ENCODE measurements at regions not wholly inside any gene's neighbourhood (a gene's known extent, or its start where the extent isn't known, plus 50 kb on each side); places are given as distances from the start of the nearest gene placed in this dataset.
"Not testable (repeated sequence)": the region's sequence is repeated elsewhere in the genome, so short reads cannot be mapped to it uniquely, and the experiment has no call there.

- H3K4me3 ChIP-seq (ENCODE audit: low read depth in 1 of 2, low read length in 1 of 2), result no peak overlapping the region
- H3K27me3 ChIP-seq, result no peaks in the 10 kb centered on the region
- no peaks in the 10 kb centered on the region for H3K9me3 ChIP-seq
- H3K36me3 ChIP-seq, result no peaks in the 10 kb centered on the region
- TF ChIP-seq, protein P1, sequence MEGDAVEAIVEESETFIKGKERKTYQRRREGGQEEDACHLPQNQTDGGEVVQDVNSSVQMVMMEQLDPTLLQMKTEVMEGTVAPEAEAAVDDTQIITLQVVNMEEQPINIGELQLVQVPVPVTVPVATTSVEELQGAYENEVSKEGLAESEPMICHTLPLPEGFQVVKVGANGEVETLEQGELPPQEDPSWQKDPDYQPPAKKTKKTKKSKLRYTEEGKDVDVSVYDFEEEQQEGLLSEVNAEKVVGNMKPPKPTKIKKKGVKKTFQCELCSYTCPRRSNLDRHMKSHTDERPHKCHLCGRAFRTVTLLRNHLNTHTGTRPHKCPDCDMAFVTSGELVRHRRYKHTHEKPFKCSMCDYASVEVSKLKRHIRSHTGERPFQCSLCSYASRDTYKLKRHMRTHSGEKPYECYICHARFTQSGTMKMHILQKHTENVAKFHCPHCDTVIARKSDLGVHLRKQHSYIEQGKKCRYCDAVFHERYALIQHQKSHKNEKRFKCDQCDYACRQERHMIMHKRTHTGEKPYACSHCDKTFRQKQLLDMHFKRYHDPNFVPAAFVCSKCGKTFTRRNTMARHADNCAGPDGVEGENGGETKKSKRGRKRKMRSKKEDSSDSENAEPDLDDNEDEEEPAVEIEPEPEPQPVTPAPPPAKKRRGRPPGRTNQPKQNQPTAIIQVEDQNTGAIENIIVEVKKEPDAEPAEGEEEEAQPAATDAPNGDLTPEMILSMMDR (IDR thresholded peaks at IDR 0.05), result no peak
- H3K27ac ChIP-seq, result no peak overlapping the region
- no peaks in the 10 kb centered on the region for H3K4me1 ChIP-seq (ENCODE audit: control insufficient read depth in 1 of 2, insufficient read depth in 1 of 2, low read depth in 1 of 2, low read length in 1 of 2)
Observed at GRCh38 chr3:30539206-30539605, 67.2 kb upstream of the TGFBR2 start.

DNA sequence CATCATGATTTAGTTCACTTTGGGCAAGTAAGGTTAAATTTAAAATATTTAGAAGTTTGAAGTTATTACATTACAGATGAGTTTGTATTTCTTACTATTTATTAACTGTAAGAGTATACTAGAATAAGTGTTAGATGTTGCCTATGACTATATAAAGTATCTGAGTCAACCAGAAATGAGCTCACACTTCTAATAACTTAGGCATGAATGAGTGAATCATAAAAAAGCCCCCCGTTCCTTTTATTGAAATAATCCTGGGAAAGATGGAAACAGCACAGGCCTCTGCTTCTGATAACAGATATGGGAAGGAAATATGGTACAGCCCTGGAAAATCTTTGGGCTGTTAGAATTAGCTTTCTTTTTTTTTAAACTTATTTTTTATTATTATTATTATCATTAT, 66.6 kb upstream of the TGFBR2 start:
- Histone ChIP-seq H3K4me3 (ENCODE audit: low read depth in 1 of 2, low read length in 1 of 2) (no peak overlapping the region), H3K27ac (no peak overlapping the region), H3K36me3 (no peaks in the 10 kb centered on the region), H3K4me1 (ENCODE audit: control insufficient read depth in 1 of 2, insufficient read depth in 1 of 2, low read depth in 1 of 2, low read length in 1 of 2) (no peaks in the 10 kb centered on the region), H3K27me3 (no peaks in the 10 kb centered on the region), H3K9me3 (no peaks in the 10 kb centered on the region)
- TF ChIP-seq, protein P1 (IDR thresholded peaks at IDR 0.05), result no peak

GRCh38 chr3:30541156-30541555, 65.2 kb upstream of the TGFBR2 start:
- H3K36me3 ChIP-seq; H3K4me3 ChIP-seq (ENCODE audit: low read depth in 1 of 2, low read length in 1 of 2); H3K27ac ChIP-seq: not testable (repeated sequence)

GRCh38 chr3:30542897-30543296, 63.5 kb upstream of the TGFBR2 start:
- Histone ChIP-seq H3K27me3 (no peaks in the 10 kb centered on the region), H3K4me1 (ENCODE audit: control insufficient read depth in 1 of 2, insufficient read depth in 1 of 2, low read depth in 1 of 2, low read length in 1 of 2) (no peaks in the 10 kb centered on the region), H3K27ac (no peak overlapping the region), H3K9me3 (no peaks in the 10 kb centered on the region), H3K4me3 (ENCODE audit: low read depth in 1 of 2, low read length in 1 of 2) (no peak overlapping the region), H3K36me3 (no peaks in the 10 kb centered on the region)
- TF ChIP-seq, protein P1 (IDR thresholded peaks at IDR 0.05), result no peak

More at GRCh38 chr3:30541156-30541555, 65.2 kb upstream of the TGFBR2 start:
- H3K27me3 ChIP-seq; H3K9me3 ChIP-seq; H3K4me1 ChIP-seq (ENCODE audit: control insufficient read depth in 1 of 2, insufficient read depth in 1 of 2, low read depth in 1 of 2, low read length in 1 of 2): not testable (repeated sequence)

DNA sequence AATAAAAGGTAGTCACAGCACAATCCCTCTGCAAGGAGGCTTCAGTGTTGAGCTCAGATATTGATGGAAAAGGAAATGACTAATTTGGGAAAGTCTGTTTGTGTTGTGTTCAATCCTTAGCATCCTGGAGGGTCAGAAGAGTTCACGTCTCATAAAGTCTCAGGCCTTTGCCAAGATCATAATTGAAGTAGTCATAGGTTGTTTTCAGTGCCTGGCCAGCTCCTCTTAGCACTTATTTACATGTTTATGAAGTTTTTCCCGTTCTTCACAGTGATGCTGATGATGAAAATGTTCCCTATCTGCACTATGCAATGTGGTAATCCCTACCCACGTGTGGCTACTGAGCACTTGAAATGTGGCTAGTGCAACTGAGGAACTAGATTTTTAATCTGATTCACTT, 61.6 kb upstream of the TGFBR2 start:
- TF ChIP-seq, protein P1 (IDR thresholded peaks at IDR 0.05), result no peak
- H3K4me3 ChIP-seq (ENCODE audit: low read depth in 1 of 2, low read length in 1 of 2), result no peak overlapping the region
- no peaks in the 10 kb centered on the region for H3K9me3 ChIP-seq
- no peaks in the 10 kb centered on the region for H3K4me1 ChIP-seq (ENCODE audit: control insufficient read depth in 1 of 2, insufficient read depth in 1 of 2, low read depth in 1 of 2, low read length in 1 of 2)
- no peak overlapping the region for H3K27ac ChIP-seq
- H3K27me3 ChIP-seq, result no peaks in the 10 kb centered on the region
- no peaks in the 10 kb centered on the region for H3K36me3 ChIP-seq

DNA sequence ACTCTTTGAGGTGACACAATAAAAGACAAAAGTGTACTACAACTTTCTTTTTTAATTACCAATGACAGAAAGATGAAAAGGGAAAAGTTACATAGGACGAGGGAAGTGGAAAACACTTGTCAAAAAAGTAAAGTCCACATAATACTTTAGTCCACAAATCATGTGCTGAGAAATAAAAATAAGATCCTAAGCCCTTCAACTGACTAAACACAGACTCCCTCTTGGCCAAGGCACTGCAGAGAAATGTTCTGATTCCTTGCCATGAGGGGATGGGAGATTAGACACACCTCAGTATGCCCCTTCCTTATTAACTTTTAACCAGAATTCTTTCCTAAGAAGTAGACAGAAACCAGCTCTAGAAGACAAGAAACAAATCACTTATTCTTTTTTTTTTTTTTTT, 59.5 kb upstream of the TGFBR2 start:
- Histone ChIP-seq H3K4me3 (ENCODE audit: low read depth in 1 of 2, low read length in 1 of 2) (no peak overlapping the region), H3K9me3 (no peaks in the 10 kb centered on the region), H3K27ac (no peak overlapping the region), H3K27me3 (no peaks in the 10 kb centered on the region), H3K36me3 (no peaks in the 10 kb centered on the region), H3K4me1 (ENCODE audit: control insufficient read depth in 1 of 2, insufficient read depth in 1 of 2, low read depth in 1 of 2, low read length in 1 of 2) (no peaks in the 10 kb centered on the region)
- TF ChIP-seq, protein P1 (IDR thresholded peaks at IDR 0.05), result no peak
